Parathyroid adenoma (tissue), 2 donors: ENCODE measurements at regions not wholly inside any gene's neighbourhood (a gene's known extent, or its start where the extent isn't known, plus 50 kb on each side); places are given as distances from the start of the nearest gene placed in this dataset.

ENCODE experiments used
- H2AFZ ChIP-seq: fragments of 300-600 bp; sonication (generic); one replicate; pipeline ENCODE4 v1.7.0; 2017; ENCODE audit warnings: antibody characterized with exemption, mild to moderate bottlenecking
- H3K27ac ChIP-seq: fragments of 300-600 bp; sonication (generic); one replicate; pipeline ENCODE4 v1.7.0; 2017
- H3K27me3 ChIP-seq: fragments of 300-600 bp; sonication (generic); one replicate; pipeline ENCODE4 v1.7.0; 2017; ENCODE audit warnings: low read length; ENCODE audit not compliant: control insufficient read depth, insufficient read depth
- H3K36me3 ChIP-seq: fragments of 300-600 bp; sonication (generic); one replicate; pipeline ENCODE4 v1.7.0; 2017; ENCODE audit warnings: low read length; ENCODE audit not compliant: control insufficient read depth, insufficient read depth
- H3K4me1 ChIP-seq: fragments of 300-600 bp; sonication (generic); one replicate; pipeline ENCODE4 v1.7.0; 2017; ENCODE audit warnings: control low read depth
- H3K4me2 ChIP-seq: fragments of 300-600 bp; sonication (generic); one replicate; pipeline ENCODE4 v1.7.0; 2017; ENCODE audit warnings: low read length
- H3K4me3 ChIP-seq: fragments of 300-600 bp; sonication (generic); one replicate; pipeline ENCODE4 v1.7.0; 2017; ENCODE audit warnings: low read depth, low read length
- H3K79me2 ChIP-seq: fragments of 300-600 bp; sonication (generic); one replicate; pipeline ENCODE4 v1.7.0; 2017; ENCODE audit warnings: control low read depth
- H3K9ac ChIP-seq: fragments of 300-600 bp; sonication (generic); one replicate; pipeline ENCODE4 v1.7.0; 2017; ENCODE audit warnings: mild to moderate bottlenecking
- H3K9me3 ChIP-seq: fragments of 300-600 bp; sonication (generic); one replicate; pipeline ENCODE4 v1.7.0; 2017; ENCODE audit warnings: low read length; ENCODE audit not compliant: control insufficient read depth
- TF ChIP-seq, protein P1 (sequence below): fragments of 300-600 bp; sonication (generic); IDR thresholded peaks from one replicate; pipeline ENCODE4 v1.7.0; 2017; ENCODE audit warnings: antibody characterized with exemption, mild to moderate bottlenecking
- donor health status: primary hyperparathyroidism.

DNA sequence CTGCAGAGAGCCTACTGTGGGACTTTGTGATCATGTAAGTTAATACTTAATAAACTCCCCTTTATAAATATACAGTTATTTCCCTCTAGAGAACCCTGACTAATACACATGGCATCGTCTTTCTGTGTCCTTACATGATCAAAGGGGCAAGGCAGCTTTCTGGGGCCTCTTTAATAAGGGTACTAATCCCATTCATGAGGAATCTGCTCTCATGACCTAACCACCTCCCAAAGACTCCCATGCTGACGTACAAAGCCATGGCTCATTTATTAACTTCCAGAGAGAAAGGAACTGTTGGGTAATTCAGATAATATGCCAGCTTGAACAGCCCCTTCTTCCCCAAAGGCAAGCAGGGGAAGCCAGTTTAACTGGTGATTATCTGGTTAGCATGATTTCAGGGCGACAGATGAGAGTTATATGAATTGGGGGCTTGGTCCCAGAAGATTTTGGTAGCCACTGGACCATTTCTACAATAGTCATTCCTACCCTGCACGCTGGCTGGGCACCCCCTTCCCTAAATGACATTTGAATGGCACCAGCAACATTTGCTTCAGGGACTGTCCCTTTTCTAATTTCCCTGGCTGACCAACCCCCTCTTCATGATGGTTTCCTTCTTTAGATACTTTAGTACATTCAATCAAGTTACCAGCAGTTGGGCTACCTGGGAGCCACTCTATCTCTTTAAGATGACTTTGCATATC, 83.6 kb upstream of the C3orf80 start:
- TF ChIP-seq, protein P1, sequence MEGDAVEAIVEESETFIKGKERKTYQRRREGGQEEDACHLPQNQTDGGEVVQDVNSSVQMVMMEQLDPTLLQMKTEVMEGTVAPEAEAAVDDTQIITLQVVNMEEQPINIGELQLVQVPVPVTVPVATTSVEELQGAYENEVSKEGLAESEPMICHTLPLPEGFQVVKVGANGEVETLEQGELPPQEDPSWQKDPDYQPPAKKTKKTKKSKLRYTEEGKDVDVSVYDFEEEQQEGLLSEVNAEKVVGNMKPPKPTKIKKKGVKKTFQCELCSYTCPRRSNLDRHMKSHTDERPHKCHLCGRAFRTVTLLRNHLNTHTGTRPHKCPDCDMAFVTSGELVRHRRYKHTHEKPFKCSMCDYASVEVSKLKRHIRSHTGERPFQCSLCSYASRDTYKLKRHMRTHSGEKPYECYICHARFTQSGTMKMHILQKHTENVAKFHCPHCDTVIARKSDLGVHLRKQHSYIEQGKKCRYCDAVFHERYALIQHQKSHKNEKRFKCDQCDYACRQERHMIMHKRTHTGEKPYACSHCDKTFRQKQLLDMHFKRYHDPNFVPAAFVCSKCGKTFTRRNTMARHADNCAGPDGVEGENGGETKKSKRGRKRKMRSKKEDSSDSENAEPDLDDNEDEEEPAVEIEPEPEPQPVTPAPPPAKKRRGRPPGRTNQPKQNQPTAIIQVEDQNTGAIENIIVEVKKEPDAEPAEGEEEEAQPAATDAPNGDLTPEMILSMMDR, result no peak
- no peaks in the 10 kb centered on the region for H3K4me1 ChIP-seq
- no peak overlapping the region for H3K27ac ChIP-seq
- H3K79me2 ChIP-seq, result no peaks in the 10 kb centered on the region
- H2AFZ ChIP-seq, result no peak overlapping the region
- no peak overlapping the region for H3K4me3 ChIP-seq
- H3K27me3 ChIP-seq, result no peaks in the 10 kb centered on the region
- H3K9me3 ChIP-seq, result no peaks in the 10 kb centered on the region
- no peak overlapping the region for H3K9ac ChIP-seq
- no peak overlapping the region for H3K4me2 ChIP-seq
- H3K36me3 ChIP-seq, result no peaks in the 10 kb centered on the region

DNA sequence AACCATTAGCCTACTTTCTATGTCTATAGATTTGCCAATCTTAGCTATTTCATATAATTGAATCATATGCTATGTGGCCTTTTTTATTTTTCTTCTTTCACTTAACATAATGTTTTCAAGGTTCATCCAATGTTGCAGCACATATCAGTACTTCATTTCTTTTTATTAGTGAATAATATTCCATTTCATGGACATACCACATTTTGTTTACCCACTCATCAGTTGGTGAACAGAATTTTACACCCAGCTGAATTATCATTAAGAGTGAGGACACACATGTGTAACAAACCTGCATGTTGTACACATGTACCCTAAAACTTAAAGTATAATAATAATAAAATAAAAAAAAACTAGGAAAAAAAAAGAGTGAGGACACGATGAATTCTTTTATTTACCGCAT, 81.7 kb upstream of the C3orf80 start:
- Histone ChIP-seq H3K4me2 (no peak overlapping the region), H3K4me1 (no peaks in the 10 kb centered on the region), H2AFZ (no peak overlapping the region), H3K9me3 (no peaks in the 10 kb centered on the region), H3K36me3 (no peaks in the 10 kb centered on the region), H3K27ac (no peak overlapping the region), H3K27me3 (no peaks in the 10 kb centered on the region), H3K79me2 (no peaks in the 10 kb centered on the region), H3K4me3 (no peak overlapping the region), H3K9ac (no peak overlapping the region)
- TF ChIP-seq, protein P1, result no peak

DNA sequence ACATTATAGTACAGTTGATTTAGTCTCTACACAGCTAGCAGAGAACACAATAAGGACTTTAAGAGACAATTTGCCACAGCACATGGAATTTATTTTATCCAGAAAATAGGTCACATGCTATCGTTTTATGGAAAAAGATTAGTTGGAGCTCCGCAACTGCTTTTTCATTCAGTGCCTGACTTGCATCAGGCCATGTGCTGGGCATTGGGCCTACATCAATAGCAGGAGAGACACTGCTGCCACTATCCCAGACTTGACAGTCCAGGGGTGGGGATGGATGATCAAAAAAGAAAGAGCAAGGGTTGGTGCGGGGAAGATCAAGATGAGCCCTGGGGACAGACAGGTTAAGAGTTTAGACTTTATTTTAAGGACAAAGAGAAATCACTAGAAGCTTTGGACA, 75.2 kb upstream of the C3orf80 start:
- Histone ChIP-seq H3K4me2 (no peak overlapping the region), H3K4me1 (no peaks in the 10 kb centered on the region), H3K27me3 (no peaks in the 10 kb centered on the region), H2AFZ (no peak overlapping the region), H3K4me3 (no peak overlapping the region), H3K79me2 (no peaks in the 10 kb centered on the region), H3K9ac (no peak overlapping the region), H3K9me3 (no peaks in the 10 kb centered on the region), H3K27ac (no peak overlapping the region), H3K36me3 (no peaks in the 10 kb centered on the region)
- TF ChIP-seq, protein P1, result no peak

DNA sequence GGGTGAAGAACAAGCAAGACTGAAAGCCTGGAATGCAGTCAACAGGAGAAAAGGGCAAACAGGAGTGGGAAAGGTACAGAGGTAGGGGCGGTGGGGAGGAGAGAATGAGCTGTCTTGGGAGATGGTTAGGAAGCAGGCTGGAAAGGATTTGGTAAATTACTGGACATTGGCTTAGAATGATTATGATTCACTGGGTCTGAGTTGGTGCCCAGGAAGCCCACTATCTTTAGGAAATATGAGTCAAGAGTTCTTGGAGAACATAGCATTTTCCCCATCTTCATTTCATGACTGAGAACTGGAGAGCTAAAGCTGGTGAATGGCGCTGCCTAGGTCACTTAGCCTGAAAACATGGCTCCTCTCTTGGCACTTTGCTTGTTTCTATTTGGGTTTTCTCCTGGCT, 74.7 kb upstream of the C3orf80 start:
- Histone ChIP-seq H3K4me1 (no peaks in the 10 kb centered on the region), H3K9ac (no peak overlapping the region), H3K79me2 (no peaks in the 10 kb centered on the region), H3K4me2 (no peak overlapping the region), H3K4me3 (no peak overlapping the region), H3K36me3 (no peaks in the 10 kb centered on the region), H2AFZ (no peak overlapping the region), H3K9me3 (no peaks in the 10 kb centered on the region), H3K27me3 (no peaks in the 10 kb centered on the region), H3K27ac (no peak overlapping the region)
- TF ChIP-seq, protein P1, result no peak

DNA sequence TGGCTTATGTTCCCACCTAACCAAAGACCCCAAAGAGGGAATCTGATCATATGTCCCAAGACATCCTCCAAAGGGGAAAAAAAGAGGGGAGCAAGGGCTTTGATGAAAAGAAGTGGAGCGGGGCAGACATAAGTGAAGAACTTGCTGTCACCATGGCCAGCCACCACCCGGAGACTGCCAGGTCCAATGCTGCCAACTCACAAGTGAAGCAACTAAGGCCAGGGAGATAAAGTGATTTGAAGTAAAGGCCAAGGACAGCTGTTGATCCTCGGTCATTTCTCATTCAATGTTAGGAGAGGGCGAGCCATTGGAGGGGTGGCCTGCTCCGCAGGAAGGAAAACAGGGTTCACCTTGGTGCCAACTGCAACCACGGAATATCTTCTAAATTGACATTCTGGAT, 72.6 kb upstream of the C3orf80 start:
- Histone ChIP-seq H3K36me3 (no peaks in the 10 kb centered on the region), H3K27ac (no peak overlapping the region), H3K4me3 (no peak overlapping the region), H3K9ac (no peak overlapping the region), H3K27me3 (no peaks in the 10 kb centered on the region), H2AFZ (no peak overlapping the region), H3K9me3 (no peaks in the 10 kb centered on the region), H3K79me2 (no peaks in the 10 kb centered on the region), H3K4me1 (no peaks in the 10 kb centered on the region), H3K4me2 (no peak overlapping the region)
- TF ChIP-seq, protein P1, result no peak
